ENCODE measurements at regions not wholly inside any gene's neighbourhood (a gene's known extent, or its start where the extent isn't known, plus 50 kb on each side); places are given as distances from the start of the nearest gene placed in this dataset.

DNA sequence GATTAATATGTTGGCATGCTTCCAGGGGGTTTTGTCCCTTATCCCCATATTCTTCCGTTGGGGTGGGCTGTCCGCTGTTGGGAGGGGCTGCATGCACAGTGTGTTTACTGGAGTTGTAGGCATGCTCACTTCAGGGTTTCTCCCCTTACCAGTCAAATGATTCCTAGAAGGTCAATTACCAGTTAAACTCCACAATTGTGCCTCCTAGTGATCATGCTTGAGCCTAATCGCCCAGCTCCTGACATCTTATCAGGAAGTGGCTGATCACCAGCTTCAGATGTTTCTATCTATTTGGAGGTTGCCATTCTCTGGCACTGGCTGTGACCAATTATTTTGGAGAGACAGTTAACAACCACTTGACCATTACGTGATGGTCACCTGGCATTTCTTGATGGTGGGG is 1090.0 kb downstream of the SLITRK5 start:
- Histone ChIP-seq H3K4me3 (replicated peaks; ENCODE audit: insufficient read depth, low read length) (no peak overlapping the region), H3K27me3 (ENCODE audit: insufficient read depth, poor library complexity, severe bottlenecking) (no peaks in the 10 kb centered on the region), H3K27ac (replicated peaks) (no peak overlapping the region)
- no peak for DNase-seq (ENCODE audit: low read depth in 1 of 2, low spot score in 1 of 2)
- TF ChIP-seq, protein P1, sequence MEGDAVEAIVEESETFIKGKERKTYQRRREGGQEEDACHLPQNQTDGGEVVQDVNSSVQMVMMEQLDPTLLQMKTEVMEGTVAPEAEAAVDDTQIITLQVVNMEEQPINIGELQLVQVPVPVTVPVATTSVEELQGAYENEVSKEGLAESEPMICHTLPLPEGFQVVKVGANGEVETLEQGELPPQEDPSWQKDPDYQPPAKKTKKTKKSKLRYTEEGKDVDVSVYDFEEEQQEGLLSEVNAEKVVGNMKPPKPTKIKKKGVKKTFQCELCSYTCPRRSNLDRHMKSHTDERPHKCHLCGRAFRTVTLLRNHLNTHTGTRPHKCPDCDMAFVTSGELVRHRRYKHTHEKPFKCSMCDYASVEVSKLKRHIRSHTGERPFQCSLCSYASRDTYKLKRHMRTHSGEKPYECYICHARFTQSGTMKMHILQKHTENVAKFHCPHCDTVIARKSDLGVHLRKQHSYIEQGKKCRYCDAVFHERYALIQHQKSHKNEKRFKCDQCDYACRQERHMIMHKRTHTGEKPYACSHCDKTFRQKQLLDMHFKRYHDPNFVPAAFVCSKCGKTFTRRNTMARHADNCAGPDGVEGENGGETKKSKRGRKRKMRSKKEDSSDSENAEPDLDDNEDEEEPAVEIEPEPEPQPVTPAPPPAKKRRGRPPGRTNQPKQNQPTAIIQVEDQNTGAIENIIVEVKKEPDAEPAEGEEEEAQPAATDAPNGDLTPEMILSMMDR (IDR thresholded peaks at IDR 0.05; ENCODE audit: insufficient read depth, low read length): no peak
- TF ChIP-seq SPI1 (IDR thresholded peaks at IDR 0.05; ENCODE audit: borderline replicate concordance, low read depth) (no peak), POLR2AphosphoS5 (IDR thresholded peaks at IDR 0.05; ENCODE audit: low read depth) (no peak), GABPA (IDR thresholded peaks at IDR 0.05; ENCODE audit: low read depth) (no peak)
- TF ChIP-seq, protein P2, sequence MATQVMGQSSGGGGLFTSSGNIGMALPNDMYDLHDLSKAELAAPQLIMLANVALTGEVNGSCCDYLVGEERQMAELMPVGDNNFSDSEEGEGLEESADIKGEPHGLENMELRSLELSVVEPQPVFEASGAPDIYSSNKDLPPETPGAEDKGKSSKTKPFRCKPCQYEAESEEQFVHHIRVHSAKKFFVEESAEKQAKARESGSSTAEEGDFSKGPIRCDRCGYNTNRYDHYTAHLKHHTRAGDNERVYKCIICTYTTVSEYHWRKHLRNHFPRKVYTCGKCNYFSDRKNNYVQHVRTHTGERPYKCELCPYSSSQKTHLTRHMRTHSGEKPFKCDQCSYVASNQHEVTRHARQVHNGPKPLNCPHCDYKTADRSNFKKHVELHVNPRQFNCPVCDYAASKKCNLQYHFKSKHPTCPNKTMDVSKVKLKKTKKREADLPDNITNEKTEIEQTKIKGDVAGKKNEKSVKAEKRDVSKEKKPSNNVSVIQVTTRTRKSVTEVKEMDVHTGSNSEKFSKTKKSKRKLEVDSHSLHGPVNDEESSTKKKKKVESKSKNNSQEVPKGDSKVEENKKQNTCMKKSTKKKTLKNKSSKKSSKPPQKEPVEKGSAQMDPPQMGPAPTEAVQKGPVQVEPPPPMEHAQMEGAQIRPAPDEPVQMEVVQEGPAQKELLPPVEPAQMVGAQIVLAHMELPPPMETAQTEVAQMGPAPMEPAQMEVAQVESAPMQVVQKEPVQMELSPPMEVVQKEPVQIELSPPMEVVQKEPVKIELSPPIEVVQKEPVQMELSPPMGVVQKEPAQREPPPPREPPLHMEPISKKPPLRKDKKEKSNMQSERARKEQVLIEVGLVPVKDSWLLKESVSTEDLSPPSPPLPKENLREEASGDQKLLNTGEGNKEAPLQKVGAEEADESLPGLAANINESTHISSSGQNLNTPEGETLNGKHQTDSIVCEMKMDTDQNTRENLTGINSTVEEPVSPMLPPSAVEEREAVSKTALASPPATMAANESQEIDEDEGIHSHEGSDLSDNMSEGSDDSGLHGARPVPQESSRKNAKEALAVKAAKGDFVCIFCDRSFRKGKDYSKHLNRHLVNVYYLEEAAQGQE (IDR thresholded peaks at IDR 0.05; ENCODE audit: insufficient replicate concordance, low read depth): no peak

DNA sequence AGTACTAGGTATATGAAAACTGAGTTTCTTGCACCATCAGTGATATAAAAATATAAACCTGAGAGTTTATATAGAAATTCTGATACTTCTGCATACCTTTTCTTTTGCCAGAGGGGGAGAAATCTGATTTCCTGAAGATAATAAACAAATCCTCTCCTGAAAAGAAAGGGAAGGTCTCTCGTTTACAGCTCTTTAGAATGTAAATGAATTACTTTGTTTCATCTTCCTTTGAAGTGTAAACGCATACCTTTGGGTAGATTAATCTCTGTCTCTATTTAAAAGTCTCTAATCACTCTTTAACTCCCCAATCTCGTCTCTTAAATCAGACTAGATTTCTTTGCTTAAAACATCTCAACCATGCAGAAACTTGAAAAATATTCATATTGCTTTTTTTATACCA is 1092.9 kb downstream of the SLITRK5 start:
- Histone ChIP-seq H3K27ac (replicated peaks) (no peak overlapping the region), H3K4me3 (replicated peaks; ENCODE audit: insufficient read depth, low read length) (no peak overlapping the region), H3K27me3 (ENCODE audit: insufficient read depth, poor library complexity, severe bottlenecking) (no peaks in the 10 kb centered on the region)
- TF ChIP-seq, protein P2 (IDR thresholded peaks at IDR 0.05; ENCODE audit: insufficient replicate concordance, low read depth): no peak
- TF ChIP-seq, protein P1 (IDR thresholded peaks at IDR 0.05; ENCODE audit: insufficient read depth, low read length): no peak
- TF ChIP-seq GABPA (IDR thresholded peaks at IDR 0.05; ENCODE audit: low read depth): no peak
- DNase-seq (ENCODE audit: low read depth in 1 of 2, low spot score in 1 of 2): no peak

DNA sequence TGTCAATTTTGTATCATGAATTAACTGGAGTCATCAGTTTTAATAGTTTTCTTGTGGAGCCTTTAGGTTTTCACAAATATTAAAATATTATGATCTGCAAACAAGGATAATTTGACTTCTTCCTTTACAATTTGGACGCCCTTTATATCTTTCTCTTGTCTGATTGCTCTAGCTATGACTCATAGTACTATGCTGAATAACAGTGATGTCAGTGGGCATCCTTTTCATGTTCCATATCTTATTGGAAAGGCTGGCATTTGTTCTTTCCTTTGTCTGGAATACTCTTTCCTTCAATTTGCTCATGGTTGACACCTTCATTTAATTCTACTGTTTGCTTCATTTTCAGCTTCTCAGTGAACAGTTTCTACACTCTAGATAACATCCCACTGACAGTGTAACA is 1129.3 kb downstream of the SLITRK5 start:
- Histone ChIP-seq H3K27me3 (ENCODE audit: insufficient read depth, poor library complexity, severe bottlenecking) (no peaks in the 10 kb centered on the region), H3K27ac (replicated peaks) (no peak overlapping the region), H3K4me3 (replicated peaks; ENCODE audit: insufficient read depth, low read length) (no peak overlapping the region)
- no peak for TF ChIP-seq POLR2AphosphoS5 (IDR thresholded peaks at IDR 0.05; ENCODE audit: low read depth)
- no peak for TF ChIP-seq GABPA (IDR thresholded peaks at IDR 0.05; ENCODE audit: low read depth)
- no peak for TF ChIP-seq SPI1 (IDR thresholded peaks at IDR 0.05; ENCODE audit: borderline replicate concordance, low read depth)
- TF ChIP-seq, protein P2 (IDR thresholded peaks at IDR 0.05; ENCODE audit: insufficient replicate concordance, low read depth): no peak
- TF ChIP-seq, protein P1 (IDR thresholded peaks at IDR 0.05; ENCODE audit: insufficient read depth, low read length): no peak
- no peak for DNase-seq (ENCODE audit: low read depth in 1 of 2, low spot score in 1 of 2)
